Skin epidermis (tissue), 12 donors: ENCODE measurements at regions not wholly inside any gene's neighbourhood (a gene's known extent, or its start where the extent isn't known, plus 50 kb on each side); places are given as distances from the start of the nearest gene placed in this dataset.
"Not testable (repeated sequence)": the region's sequence is repeated elsewhere in the genome, so short reads cannot be mapped to it uniquely, and the experiment has no call there.

Experiments
- H3K27ac ChIP-seq, 21 experiments: fragments of 200-600 bp; sonication (generic) in 11 of 21; one replicate each; pipeline ENCODE4 v1.5.0; 2020; ENCODE audit warnings: mild to moderate bottlenecking in 3 of 21, inconsistent platforms in 2 of 21, moderate library complexity in 2 of 21
- H3K4me3 ChIP-seq, 7 experiments: fragments of 200-600 bp; sonication (generic) in 2 of 7; one replicate each; pipeline ENCODE4 v1.5.0; 2020; ENCODE audit warnings: inconsistent platforms in 2 of 7, mild to moderate bottlenecking in 2 of 7, moderate library complexity in 1 of 7

DNA sequence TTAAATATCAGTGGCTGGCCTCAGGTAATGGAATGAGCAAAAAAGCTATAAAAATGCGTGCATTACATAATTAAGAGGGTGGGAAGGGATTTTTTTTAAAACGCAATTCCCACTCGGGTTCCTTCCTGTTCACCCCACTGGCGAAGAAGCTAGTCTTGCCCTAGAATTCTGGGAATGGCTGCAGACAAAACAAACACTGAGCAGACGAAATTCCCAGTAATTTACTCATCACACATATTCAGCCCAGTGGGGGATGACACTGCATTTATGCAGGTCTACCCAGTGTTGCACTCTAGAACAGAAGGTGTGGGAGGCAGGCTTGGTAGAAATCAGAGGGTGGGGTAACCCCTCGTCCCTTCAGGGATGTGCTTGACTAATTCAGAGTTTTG lies 2695.0 kb upstream of the DEFB115 start:
- no peak overlapping the region for H3K4me3 ChIP-seq

GRCh38 chr20:28562899-28563521 lies 2694.5 kb upstream of the DEFB115 start:
- not testable (repeated sequence) for H3K4me3 ChIP-seq, H3K27ac ChIP-seq

More for the DNA sequence above, 2695.0 kb upstream of the DEFB115 start:
- H3K27ac ChIP-seq = no peak overlapping the region

- H3K4me3 ChIP-seq, H3K27ac ChIP-seq: not testable (repeated sequence)
Observed at GRCh38 chr20:28564024-28564423, 2693.4 kb upstream of the DEFB115 start.

DNA sequence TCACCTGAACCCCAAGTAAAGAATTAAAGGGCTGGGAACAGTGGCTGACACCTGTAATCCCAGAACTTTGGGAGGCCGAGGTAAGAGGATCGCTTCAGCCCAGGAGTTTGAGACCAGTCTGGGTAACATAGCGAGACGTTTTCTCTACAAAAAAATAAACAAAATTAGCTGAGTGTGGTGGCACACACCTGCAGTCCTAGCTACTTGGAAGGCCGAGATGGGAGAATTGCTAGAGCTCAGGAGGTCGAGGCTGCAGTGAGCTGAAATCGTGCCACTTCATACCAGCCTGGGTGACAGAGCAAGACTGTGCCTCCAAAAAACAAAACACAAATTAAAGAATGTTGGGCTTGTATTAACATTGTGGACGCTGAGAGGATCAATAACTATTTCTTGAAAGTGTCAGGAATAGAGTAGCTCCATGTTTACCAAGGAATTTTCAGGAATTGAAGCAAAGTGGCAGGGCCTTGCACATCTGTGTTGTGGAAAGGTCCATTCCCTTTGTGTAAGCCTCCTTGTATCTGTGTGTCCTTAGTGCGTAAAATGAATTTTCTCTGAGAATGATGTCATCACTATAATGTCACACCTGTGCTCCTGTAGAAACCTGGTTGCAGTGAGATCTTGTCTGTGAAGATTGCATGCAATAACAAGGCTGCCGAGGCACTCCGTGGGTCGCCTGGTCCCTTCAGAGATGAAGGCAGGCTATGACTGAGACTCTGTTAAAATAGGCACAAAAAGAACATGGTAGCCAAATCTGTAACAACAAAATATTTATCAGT lies 2692.6 kb upstream of the DEFB115 start:
- not testable (repeated sequence) for H3K27ac ChIP-seq, H3K4me3 ChIP-seq

DNA sequence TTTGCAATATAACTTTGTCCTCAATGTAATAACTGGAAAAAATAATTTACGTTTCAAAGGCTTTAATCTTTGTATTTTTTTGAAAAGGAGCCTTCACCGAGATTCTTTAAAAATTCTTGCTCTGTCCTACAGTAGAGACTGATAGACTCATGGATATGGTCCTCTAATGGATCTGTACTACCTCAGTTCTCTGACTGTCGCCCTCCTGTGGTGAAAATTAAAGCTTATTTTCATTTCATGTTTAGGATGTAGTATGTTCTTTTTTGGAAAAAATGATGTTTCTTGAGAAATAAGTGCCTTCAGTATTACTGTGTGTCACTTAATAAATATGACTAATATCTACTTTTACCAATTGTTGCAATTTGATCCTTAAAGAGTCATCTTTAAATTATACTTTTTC lies 2681.5 kb upstream of the DEFB115 start:
- H3K27ac ChIP-seq, H3K4me3 ChIP-seq: not testable (repeated sequence)

GRCh38 chr20:28591680-28592079 lies 2665.8 kb upstream of the DEFB115 start:
- not testable (repeated sequence) for H3K27ac ChIP-seq, H3K4me3 ChIP-seq

DNA sequence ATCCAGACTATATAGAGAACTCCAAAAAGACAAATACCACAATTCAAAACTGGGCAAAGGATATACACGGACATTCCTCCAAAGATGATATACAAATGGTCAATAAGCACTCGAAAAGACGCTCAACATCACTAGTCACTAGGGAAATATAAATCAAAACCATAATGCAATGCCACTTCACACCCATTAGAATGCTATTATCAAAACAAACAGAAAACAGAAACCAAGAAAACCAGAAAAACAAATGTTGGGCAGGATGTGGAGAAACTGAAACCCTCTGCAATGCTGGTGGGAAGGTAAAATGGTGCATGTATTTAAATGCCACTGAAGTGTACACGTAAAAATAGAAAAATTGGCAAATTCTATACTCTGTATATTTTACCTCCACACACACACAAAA lies 2664.1 kb upstream of the DEFB115 start:
- H3K4me3 ChIP-seq, H3K27ac ChIP-seq: not testable (repeated sequence)

DNA sequence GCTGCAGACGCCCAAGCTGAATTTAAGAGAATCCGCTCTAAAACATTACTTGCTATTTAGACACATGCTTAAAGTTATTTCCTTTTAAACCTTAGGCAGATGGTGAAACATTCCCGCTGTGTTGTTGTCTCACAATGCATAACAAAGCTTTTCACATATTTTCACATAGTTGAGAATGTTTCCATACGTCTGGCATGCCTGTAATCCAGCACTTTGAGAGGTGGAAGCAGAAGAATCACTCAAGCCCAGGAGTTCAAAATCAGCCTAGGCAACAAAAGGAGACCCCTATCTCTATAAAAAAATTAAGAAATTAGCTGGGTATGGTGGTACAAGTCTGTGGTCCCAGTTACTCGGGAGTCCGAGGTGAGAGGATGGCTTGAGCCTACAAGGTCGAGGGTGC lies 2663.0 kb upstream of the DEFB115 start:
- H3K4me3 ChIP-seq, H3K27ac ChIP-seq: not testable (repeated sequence)

DNA sequence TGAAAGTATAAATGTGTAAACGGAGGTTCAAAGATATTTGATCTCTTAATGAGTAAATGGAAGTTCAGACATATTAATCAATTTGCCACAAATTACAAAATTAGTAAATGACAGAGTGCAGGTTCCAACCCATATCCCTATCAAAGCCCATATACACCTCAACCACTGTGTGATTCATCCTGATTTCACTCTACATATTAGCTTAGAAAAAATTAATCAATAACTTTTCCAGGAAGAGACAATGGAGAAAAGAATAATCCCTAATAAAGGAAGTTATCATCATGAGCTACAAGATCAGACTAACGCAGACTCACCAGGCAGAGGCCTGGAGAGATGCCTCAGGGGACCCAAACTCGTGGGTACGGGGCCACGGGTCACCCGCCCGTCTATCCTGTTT lies 2655.5 kb upstream of the DEFB115 start:
- peak overlapping the region; percentile 44 to 72 (median 67) for H3K4me3 ChIP-seq
- H3K27ac ChIP-seq = peak overlapping the region in 20 of 21 experiments; percentile 33 to 87 (median 78)

DNA sequence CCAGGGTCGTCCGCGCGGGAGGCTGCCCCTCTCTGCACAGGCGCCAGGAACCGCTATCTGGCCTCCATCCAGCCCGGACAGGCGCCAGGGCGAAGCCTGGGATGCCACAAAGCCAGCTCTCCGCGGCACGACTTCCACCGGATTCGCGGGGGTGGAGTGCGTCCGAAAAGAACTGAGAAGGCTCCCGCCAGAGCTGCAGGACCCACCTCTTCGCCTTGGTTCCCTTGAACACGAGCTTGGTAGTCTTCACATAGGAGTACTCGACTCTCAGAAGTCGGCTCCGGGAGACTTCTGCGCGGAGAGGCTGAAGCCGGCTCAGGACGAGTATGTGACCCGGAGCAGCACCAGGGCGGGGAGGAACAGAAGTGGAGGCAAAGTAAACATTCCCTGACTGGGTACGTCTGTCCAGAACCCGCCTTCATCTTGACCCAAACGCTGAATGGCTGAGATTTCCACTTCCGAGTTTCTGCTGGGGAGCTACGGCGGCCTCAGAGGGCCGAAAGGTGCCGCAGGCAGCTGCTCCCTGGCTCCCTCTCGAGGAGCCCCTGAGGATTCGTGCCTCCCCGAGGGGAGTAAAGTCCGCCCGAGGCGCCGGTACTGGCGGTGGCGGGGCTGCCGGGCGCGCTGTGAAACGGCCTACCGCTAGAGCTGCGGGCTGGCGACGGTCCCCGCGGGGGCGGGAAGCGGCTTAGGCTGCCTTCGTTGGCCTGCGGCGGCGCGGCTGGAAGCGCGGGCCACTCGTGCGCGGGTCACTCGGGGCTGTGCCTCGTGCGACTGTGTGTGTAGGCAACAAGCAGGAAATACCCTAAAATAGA lies 2654.9 kb upstream of the DEFB115 start:
- Histone ChIP-seq H3K4me3 (peak overlapping the region; percentile 44 to 72 (median 67)), H3K27ac (peak overlapping the region; percentile 7 to 87 (median 77))

GRCh38 chr20:28603218-28603577 lies 2654.3 kb upstream of the DEFB115 start:
- H3K4me3 ChIP-seq = peak overlapping the region; percentile 44 to 72 (median 67)
- peak overlapping the region; percentile 7 to 87 (median 77) for H3K27ac ChIP-seq

DNA sequence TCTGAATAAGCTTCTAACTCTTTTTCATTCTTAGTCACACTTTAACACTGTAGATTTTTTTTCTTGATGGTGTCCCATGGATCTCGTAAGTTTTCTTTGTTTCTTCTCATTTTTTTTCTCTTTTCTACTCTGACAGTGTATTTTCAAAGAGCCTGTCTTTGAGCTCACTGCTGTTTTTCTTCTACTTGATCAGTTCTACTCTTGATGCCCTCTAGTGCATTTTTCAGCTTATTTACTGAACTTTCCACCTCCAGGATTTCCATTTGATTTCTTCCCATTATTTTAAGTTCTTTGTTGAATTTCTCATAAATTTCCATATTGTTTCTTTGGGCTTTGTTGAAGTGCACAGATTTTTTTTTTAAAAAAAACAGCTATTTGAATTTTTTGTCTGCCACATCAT lies 2641.1 kb upstream of the DEFB115 start:
- no peak overlapping the region for H3K4me3 ChIP-seq

GRCh38 chr20:28619956-28620651 lies 2637.4 kb upstream of the DEFB115 start:
- H3K4me3 ChIP-seq, H3K27ac ChIP-seq: not testable (repeated sequence)

More for the DNA sequence above, 2641.1 kb upstream of the DEFB115 start:
- H3K27ac ChIP-seq = no peak overlapping the region

DNA sequence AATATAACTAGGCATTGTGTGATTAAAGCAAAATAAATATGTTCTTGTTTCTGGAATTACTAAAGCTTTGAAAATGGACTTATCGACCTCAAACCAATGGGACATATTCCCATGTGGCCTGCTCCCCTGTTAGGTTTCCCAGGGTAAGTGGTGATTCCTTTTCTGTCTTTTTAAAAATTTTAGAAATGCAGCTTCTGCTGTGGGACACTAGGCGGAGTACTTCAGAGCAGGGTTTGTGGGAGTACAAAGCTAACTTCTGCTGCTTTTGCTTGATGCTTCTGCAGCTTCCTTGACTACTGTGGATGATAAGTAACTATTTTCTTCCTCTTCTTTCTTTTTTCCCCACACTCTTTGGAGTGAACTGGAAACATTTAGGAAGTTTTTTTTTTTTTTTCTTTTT lies 2632.4 kb upstream of the DEFB115 start:
- not testable (repeated sequence) for H3K27ac ChIP-seq, H3K4me3 ChIP-seq

DNA sequence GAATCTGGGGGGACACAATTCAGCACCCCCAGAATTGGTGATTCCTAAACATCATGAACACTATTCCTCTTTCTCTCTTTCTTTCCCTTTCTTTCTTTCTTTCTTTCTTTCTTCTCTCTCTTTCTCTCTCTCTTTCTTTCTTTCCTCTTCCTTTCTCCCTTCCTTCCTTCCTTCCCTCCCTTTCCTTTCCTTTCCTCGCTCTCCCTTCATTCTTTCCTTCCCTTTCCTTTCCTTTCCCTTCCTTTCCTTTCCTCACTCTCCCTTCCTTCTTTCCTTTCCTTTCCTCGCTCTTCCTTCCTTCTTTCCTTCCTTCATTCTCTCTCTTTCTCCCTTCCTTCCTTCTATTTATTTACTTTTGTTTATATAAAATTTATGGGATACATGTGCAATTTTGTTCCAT lies 2616.6 kb upstream of the DEFB115 start:
- not testable (repeated sequence) for H3K27ac ChIP-seq, H3K4me3 ChIP-seq
